H1 (cell line): ENCODE measurements at regions not wholly inside any gene's neighbourhood (a gene's known extent, or its start where the extent isn't known, plus 50 kb on each side); places are given as distances from the start of the nearest gene placed in this dataset.

Experiments used
- CTCF ChIA-PET: fragments of 300-600 bp; sonication (Branson Sonifier 250); formaldehyde crosslinking; loops from one replicate; lab custom pipeline; 2021; ENCODE audit not compliant: partially characterized antibody; lab: Charles Lee
- POLR2A ChIA-PET: fragments of 300-600 bp; sonication (Branson Sonifier 250); formaldehyde crosslinking; loops from one replicate; lab custom pipeline; 2021; ENCODE audit warnings: inconsistent platforms; ENCODE audit not compliant: partially characterized antibody; lab: Charles Lee
- DNase-seq, 2 experiments: peaks; one replicate each; pipeline versions ENCODE4 v3.0.0 to v3.0.0-alpha.2; 2010 to 2022; ENCODE audit warnings: low spot score in 2 of 2, low read depth in 1 of 2, mixed read lengths in 1 of 2
- FAIRE-seq: peaks from 2 replicates; lab custom pipeline; 2011; peaks lifted over from hg19 to GRCh38; lab: Jason Lieb, UNC
- H2AFZ ChIP-seq: 2 replicates; pipeline ENCODE4 v1.8.1; 2012; ENCODE audit warnings: low read length, inconsistent platforms
- H2AK5ac ChIP-seq: 2 replicates; pipeline ENCODE4 v1.6.1; 2013; ENCODE audit warnings: low read depth, low read length
- H2BK120ac ChIP-seq: replicated peaks from 2 replicates; pipeline ENCODE3; 2013; ENCODE audit warnings: low read depth, low read length, inconsistent platforms
- H2BK12ac ChIP-seq: 2 replicates; pipeline ENCODE4 v1.6.1; 2013; ENCODE audit warnings: low read depth, low read length
- H2BK15ac ChIP-seq: 2 replicates; pipeline ENCODE4 v1.6.1; 2013; ENCODE audit warnings: low read length
- H2BK20ac ChIP-seq: 2 replicates; pipeline ENCODE4 v1.6.1; 2013; ENCODE audit warnings: low read length
- H2BK5ac ChIP-seq: 2 replicates; pipeline ENCODE4 v1.6.1; 2013; ENCODE audit warnings: low read depth, low read length
- H3K14ac ChIP-seq: 2 replicates; pipeline ENCODE4 v1.6.1; 2013; ENCODE audit warnings: inconsistent platforms; ENCODE audit not compliant: insufficient read length
- H3K18ac ChIP-seq: 2 replicates; pipeline ENCODE4 v1.6.1; 2013; ENCODE audit warnings: low read length; ENCODE audit errors: extremely low read depth
- H3K23ac ChIP-seq: 2 replicates; pipeline ENCODE4 v1.6.1; 2013; ENCODE audit warnings: inconsistent platforms; ENCODE audit not compliant: insufficient read length
- H3K23me2 ChIP-seq: 2 replicates; pipeline ENCODE4 v1.6.1; 2013; ENCODE audit warnings: low read depth, low read length
- H3K27ac ChIP-seq: 2 replicates; pipeline ENCODE4 v1.6.1; 2011; ENCODE audit warnings: low read depth, low read length, inconsistent platforms
- H3K27me3 ChIP-seq, 4 experiments: replicated peaks in 1 of 4; 1 replicate in 1 of 4; 2 replicates in 3 of 4; pipeline versions ENCODE4 v1.6.1 to v1.8.1; 2011 to 2013; ENCODE audit warnings: low read length in 3 of 4, mild to moderate bottlenecking in 3 of 4, inconsistent platforms in 2 of 4, mixed read lengths in 2 of 4, moderate library complexity in 1 of 4; ENCODE audit not compliant: control insufficient read depth in 3 of 4, insufficient read depth in 3 of 4; ENCODE audit errors: extremely low read depth in 1 of 4
- H3K36me3 ChIP-seq, 4 experiments: 2 replicates each; pipeline versions ENCODE4 v1.6.1 to v1.8.1; 2011 to 2013; ENCODE audit warnings: mild to moderate bottlenecking in 4 of 4, low read length in 3 of 4, moderate library complexity in 2 of 4, control low read depth in 1 of 4, inconsistent platforms in 1 of 4; ENCODE audit not compliant: insufficient read depth in 4 of 4, control insufficient read depth in 2 of 4
- H3K4ac ChIP-seq: replicated peaks from 2 replicates; pipeline ENCODE3; 2013; ENCODE audit warnings: low read length, low read depth, mixed read lengths, inconsistent platforms; ENCODE audit not compliant: insufficient read length
- H3K4me1 ChIP-seq, 4 experiments: replicated peaks in 1 of 4; 1 replicate in 1 of 4; 2 replicates in 3 of 4; pipeline versions ENCODE4 v1.6.1 to v1.8.1; 2011 to 2013; ENCODE audit warnings: low read length in 3 of 4, inconsistent platforms in 2 of 4, mixed read lengths in 1 of 4; ENCODE audit not compliant: insufficient read depth in 4 of 4, control insufficient read depth in 3 of 4
- H3K4me2 ChIP-seq, 2 experiments: 2 replicates each; pipeline versions ENCODE4 v1.6.1 to v1.8.1; 2011 to 2013; ENCODE audit warnings: low read depth in 2 of 2, low read length in 2 of 2, control low read depth in 1 of 2, inconsistent platforms in 1 of 2, mild to moderate bottlenecking in 1 of 2; ENCODE audit not compliant: insufficient read depth in 1 of 2
- H3K4me3 ChIP-seq, 4 experiments: fragments of 200-600, 300-600 bp in 1 of 4; sonication (generic), shearing (Covaris generic), sonication (Bioruptor Twin) in 1 of 4; 2 replicates each; pipeline versions ENCODE4 v1.5.1 to v1.8.1; 2011 to 2016; ENCODE audit warnings: low read length in 4 of 4, low read depth in 3 of 4, control low read depth in 2 of 4, inconsistent platforms in 2 of 4, mild to moderate bottlenecking in 2 of 4, mixed read lengths in 1 of 4, moderate library complexity in 1 of 4; ENCODE audit not compliant: insufficient read depth in 2 of 4; ENCODE audit errors: extremely low read depth in 1 of 4
- H3K56ac ChIP-seq: replicated peaks from 2 replicates; pipeline ENCODE3; 2013; ENCODE audit warnings: low read depth, mild to moderate bottlenecking, mixed read lengths, low read length, inconsistent platforms; ENCODE audit not compliant: insufficient read length
- H3K79me1 ChIP-seq: 2 replicates; pipeline ENCODE4 v1.6.1; 2013; ENCODE audit warnings: low read depth, low read length, control low read depth
- H3K79me2 ChIP-seq, 2 experiments: 2 replicates each; pipeline versions ENCODE4 v1.6.1 to v1.8.1; 2012 to 2013; ENCODE audit warnings: low read length in 2 of 2, mild to moderate bottlenecking in 2 of 2, inconsistent platforms in 1 of 2; ENCODE audit not compliant: insufficient read depth in 2 of 2, control insufficient read depth in 1 of 2
- H3K9ac ChIP-seq, 4 experiments: replicated peaks in 1 of 4; 1 replicate in 1 of 4; 2 replicates in 3 of 4; pipeline versions ENCODE4 v1.6.1 to v1.8.1; 2011 to 2013; ENCODE audit warnings: low read depth in 3 of 4, low read length in 3 of 4, control low read depth in 2 of 4, mild to moderate bottlenecking in 2 of 4, moderate library complexity in 2 of 4, inconsistent platforms in 1 of 4; ENCODE audit errors: extremely low read depth in 1 of 4
- H3K9me3 ChIP-seq, 2 experiments: 2 replicates each; pipeline versions ENCODE4 v1.6.1 to v1.8.1; 2012 to 2013; ENCODE audit warnings: mild to moderate bottlenecking in 2 of 2, moderate library complexity in 2 of 2, control low read depth in 1 of 2, inconsistent platforms in 1 of 2, low read depth in 1 of 2, low read length in 1 of 2, mixed read lengths in 1 of 2; ENCODE audit not compliant: insufficient read depth in 2 of 2
- H4K20me1 ChIP-seq, 2 experiments: replicated peaks in 1 of 2; 2 replicates each; pipeline versions ENCODE3 to v1.8.1; 2011 to 2013; ENCODE audit warnings: inconsistent platforms in 2 of 2, low read length in 2 of 2, mild to moderate bottlenecking in 1 of 2; ENCODE audit not compliant: insufficient read depth in 2 of 2, control insufficient read depth in 1 of 2
- H4K5ac ChIP-seq: 2 replicates; pipeline ENCODE4 v1.6.1; 2013; ENCODE audit warnings: low read length, low read depth, mixed read lengths, inconsistent platforms; ENCODE audit not compliant: insufficient read length
- H4K8ac ChIP-seq: 2 replicates; pipeline ENCODE4 v1.8.0; 2013; ENCODE audit warnings: mild to moderate bottlenecking, moderate library complexity, low read length, inconsistent platforms; ENCODE audit not compliant: insufficient read depth; ENCODE audit errors: extremely low read depth
- H4K91ac ChIP-seq: replicated peaks from 2 replicates; pipeline ENCODE3; 2013; ENCODE audit warnings: low read length, mixed read lengths, inconsistent platforms; ENCODE audit not compliant: insufficient read length
- BACH1 ChIP-seq: IDR thresholded peaks from 2 replicates; pipeline ENCODE4 v1.6.1; 2012; ENCODE audit warnings: low read length, improper control_type of control experiment
- JUND ChIP-seq: IDR thresholded peaks from 2 replicates; pipeline ENCODE4 v1.6.1; 2011; ENCODE audit warnings: mild to moderate bottlenecking, improper control_type of control experiment, low read length
- WGBS, 2 experiments: shearing (Covaris generic) in 1 of 2; methylation state at CpG; one replicate each; pipeline versions ENCODE4 v1.1.6 to v1.1.7; 2013 to 2015; ENCODE audit warnings: low lambda C conversion rate in 2 of 2, mixed read lengths in 2 of 2, inconsistent platforms in 1 of 2, low coverage in 1 of 2, missing lambda C conversion rate in 1 of 2; ENCODE audit not compliant: insufficient replicate concordance in 2 of 2, insufficient coverage in 1 of 2, insufficient read length in 1 of 2; ENCODE audit errors: extremely low coverage in 1 of 2, missing lambda C conversion rate in 1 of 2; 5-methylcytosine and 5-hydroxymethylcytosine counted together

- Histone ChIP-seq H2AFZ (no peak overlapping the region), H3K79me2 (no peaks in the 10 kb centered on the region), H3K27ac (no peak overlapping the region)
- DNase-seq = no peak
- no peak for TF ChIP-seq BACH1
- no peak for TF ChIP-seq JUND
- TF ChIP-seq, all 59 proteins: peak for 0
- Histone ChIP-seq H3K4me1 (peaks cover 0 to 3% (median 0%) of the 10 kb centered on the region in 4 experiments; a peak in 2 of 7 replicates), H3K18ac (no peak overlapping the region), H3K56ac (no peak overlapping the region), H4K20me1 (no peaks in the 10 kb centered on the region), H4K91ac (no peak overlapping the region), H2BK20ac (no peak overlapping the region), H3K4me2 (no peak overlapping the region), H3K4me3 (no peak overlapping the region), H3K9ac (no peak overlapping the region), H4K8ac (no peak overlapping the region), H3K36me3 (no peaks in the 10 kb centered on the region), H3K23me2 (no peaks in the 10 kb centered on the region), H3K9me3 (no peaks in the 10 kb centered on the region), H2AK5ac (no peak overlapping the region), H2BK120ac (no peak overlapping the region), H3K14ac (no peak overlapping the region), H3K4ac (no peak overlapping the region), H2BK15ac (no peak overlapping the region), H3K27me3 (no peaks in the 10 kb centered on the region), H3K79me1 (no peaks in the 10 kb centered on the region), H2BK5ac (no peak overlapping the region), H2BK12ac (no peak overlapping the region), H3K23ac (no peak overlapping the region), H4K5ac (no peak overlapping the region)
- CTCF ChIA-PET = interaction anchor here (0.6 to 1.3 kb wide), 2 partner anchors 16 to 316 kb away, joined by 3 read pairs; no protein-coding TSS in a partner anchor
- 59% methylated on average over 2 of the region's 2 CpGs; no CpG with 5 or more reads in 1 of the 2 experiments for WGBS, 2 experiments
- POLR2A ChIA-PET = no interaction called here
- no peak for FAIRE-seq
Observed at GRCh38 chr9:107963246-107963645, 473.7 kb upstream of the KLF4 start.
